Spleen (tissue), 11 donors: ENCODE measurements at regions not wholly inside any gene's neighbourhood (a gene's known extent, or its start where the extent isn't known, plus 50 kb on each side); places are given as distances from the start of the nearest gene placed in this dataset.

Experiments
- DNase-seq: peaks from one replicate; pipeline ENCODE4 v3.0.0-alpha.2; 2020
- H3K27ac ChIP-seq, 8 donors: fragments of 200-600 bp; sonication (generic) in 7 of 8; 1 replicate in 4 of 8; 2 replicates in 4 of 8; pipeline versions ENCODE4 v1.5.0 to v1.8.0; 2016 to 2021; ENCODE audit warnings: inconsistent platforms in 4 of 8, mild to moderate bottlenecking in 4 of 8, moderate library complexity in 1 of 8
- H3K27me3 ChIP-seq, 7 donors: fragments of 200-600 bp; sonication (generic) in 6 of 7; replicated peaks in 1 of 7; 1 replicate in 4 of 7; 2 replicates in 3 of 7; pipeline versions ENCODE4 v1.5.0 to v1.8.0; 2016 to 2021; ENCODE audit warnings: inconsistent platforms in 3 of 7, mild to moderate bottlenecking in 1 of 7
- H3K36me3 ChIP-seq, 6 donors: fragments of 200-600 bp; sonication (generic) in 5 of 6; 1 replicate in 4 of 6; 2 replicates in 2 of 6; pipeline versions ENCODE4 v1.5.0 to v1.8.0; 2016 to 2021; ENCODE audit warnings: inconsistent platforms in 2 of 6
- H3K4me1 ChIP-seq, 6 donors: fragments of 200-600 bp; sonication (generic) in 5 of 6; 1 replicate in 3 of 6; 2 replicates in 3 of 6; pipeline versions ENCODE4 v1.5.0 to v1.8.0; 2016 to 2021; ENCODE audit warnings: inconsistent platforms in 3 of 6
- H3K4me3 ChIP-seq, 8 donors: fragments of 200-600 bp; sonication (generic) in 7 of 8; 1 replicate in 4 of 8; 2 replicates in 4 of 8; pipeline versions ENCODE4 v1.5.0 to v1.8.0; 2016 to 2021; ENCODE audit warnings: inconsistent platforms in 4 of 8, mild to moderate bottlenecking in 4 of 8, moderate library complexity in 2 of 8
- H3K9me3 ChIP-seq, 8 donors: fragments of 200-600 bp; sonication (generic) in 7 of 8; 1 replicate in 4 of 8; 2 replicates in 4 of 8; pipeline versions ENCODE4 v1.5.0 to v1.8.0; 2016 to 2021; ENCODE audit warnings: inconsistent platforms in 4 of 8
- CTCF ChIP-seq, 11 experiments: fragments of 200-600 bp in 7 of 11; fragments of 450-650 bp in 4 of 11; sonication (generic) in 4 of 11; IDR thresholded peaks in 8 of 11; conservative IDR thresholded peaks in 3 of 11; 1 replicate in 7 of 11; 2 replicates in 4 of 11; pipeline versions ENCODE4 v1.4.0 to v1.8.0; 2016 to 2021; ENCODE audit warnings: antibody characterized with exemption in 11 of 11, inconsistent platforms in 4 of 11, mild to moderate bottlenecking in 1 of 11
- POLR2A ChIP-seq, 3 donors: fragments of 450-650 bp; IDR thresholded peaks; one replicate each; pipeline ENCODE4 v1.5.1; 2017; ENCODE audit warnings: antibody characterized with exemption in 3 of 3, mild to moderate bottlenecking in 1 of 3
- POLR2AphosphoS5 ChIP-seq, 3 donors: sonication (generic); formaldehyde crosslinking; IDR thresholded peaks; one replicate each; pipeline ENCODE4 v1.5.1; 2017; ENCODE audit warnings: antibody characterized with exemption in 3 of 3
- WGBS, 5 donors: extraction: QIAGEN DNeasy Blood & Tissue Kit in 3 of 5; methylation state at CpG; one replicate each; pipeline versions ENCODE4 v1.1.5 to v1.1.7; 2013 to 2018; 5-methylcytosine and 5-hydroxymethylcytosine counted together
- intact Hi-C: fragments of 100-400 bp; cut with DNase I; formaldehyde crosslinking; loops from one replicate; pipeline ENCODE4 v1.15.0; 2023; ENCODE audit warnings: low total_unique reads
- donor health status: healthy with polysubstance abuse.
- donor health status: DM: no; HTN: no; CAD: no; lungs with moderate emphysema.
- donor health status: DM: no; HTN: no; CAD: no.
- donor health status: Bipolar disorder and iron deficiency.
- donor health status: healthy.
- donor health status: DM: no; HTN: no; CAD: no.
- donor health status: DM: yes; HTN: yes; CAD: no.

DNA sequence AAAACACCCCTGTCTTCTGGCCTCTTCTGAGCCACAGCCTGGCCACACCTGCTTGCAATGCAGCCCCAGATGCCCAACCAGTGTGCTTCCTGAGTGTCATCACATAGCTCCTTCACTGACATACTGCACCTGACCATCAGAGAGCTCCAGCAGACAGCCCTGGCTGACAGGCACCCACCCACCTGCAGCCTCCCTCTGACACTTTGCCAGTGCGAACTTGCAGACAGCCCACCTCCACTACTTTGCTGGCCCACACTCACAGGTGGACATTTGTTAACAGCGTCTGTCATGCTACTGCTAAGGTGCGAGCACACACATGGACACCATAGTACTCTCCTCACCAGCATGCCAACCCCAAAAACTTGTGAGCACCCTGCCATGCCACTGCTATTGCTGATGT is 740.1 kb downstream of the DNAJB9 start:
- peaks cover 0 to 57% (median 22%) of the 10 kb centered on the region in 8 donors for H3K9me3 ChIP-seq
- DNase-seq: no peak
- WGBS, 5 donors: 73 to 96% (median 89%) methylated on average over 3 of the region's 3 CpGs
- no peaks in the 10 kb centered on the region for H3K4me1 ChIP-seq
- no peaks in the 10 kb centered on the region for H3K36me3 ChIP-seq
- TF ChIP-seq POLR2AphosphoS5 (IDR thresholded peaks at IDR 0.05) (no peak), POLR2A (IDR thresholded peaks at IDR 0.05) (no peak), CTCF (IDR thresholded peaks at IDR 0.05 in 8 of 11, conservative IDR thresholded peaks at IDR 0.05 in 3 of 11) (no peak)
- H3K4me3 ChIP-seq: no peak overlapping the region
- no peaks in the 10 kb centered on the region for H3K27me3 ChIP-seq
- intact Hi-C loops: no loop called here
- H3K27ac ChIP-seq: no peak overlapping the region

DNA sequence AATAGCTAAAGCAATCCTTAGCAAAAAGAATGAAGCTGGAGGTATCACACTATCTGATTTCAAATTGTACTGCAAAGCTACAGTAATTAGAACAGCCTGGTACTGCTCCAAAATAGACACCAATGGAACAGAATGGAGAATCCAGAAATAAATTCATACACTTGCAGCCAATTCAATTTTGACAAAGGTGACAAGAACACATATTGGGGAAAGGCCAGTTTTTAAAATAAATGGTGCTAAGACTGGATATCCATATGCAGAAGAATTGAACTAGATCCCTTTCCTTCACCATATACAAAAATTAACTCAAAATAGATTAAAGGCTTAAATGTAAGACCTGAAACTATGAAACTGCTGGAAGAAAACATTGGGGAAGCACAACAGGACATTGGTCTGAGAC is 748.5 kb downstream of the DNAJB9 start:
- Histone ChIP-seq H3K36me3 (no peaks in the 10 kb centered on the region), H3K4me1 (no peaks in the 10 kb centered on the region), H3K27ac (no peak overlapping the region), H3K4me3 (no peak overlapping the region), H3K27me3 (no peaks in the 10 kb centered on the region), H3K9me3 (peaks cover 0 to 4% (median 0%) of the 10 kb centered on the region in 8 donors)
- intact Hi-C loops: no loop called here
- TF ChIP-seq POLR2AphosphoS5 (IDR thresholded peaks at IDR 0.05): no peak
- TF ChIP-seq CTCF (IDR thresholded peaks at IDR 0.05 in 8 of 11, conservative IDR thresholded peaks at IDR 0.05 in 3 of 11): no peak
- TF ChIP-seq POLR2A (IDR thresholded peaks at IDR 0.05): no peak
- DNase-seq: no peak

DNA sequence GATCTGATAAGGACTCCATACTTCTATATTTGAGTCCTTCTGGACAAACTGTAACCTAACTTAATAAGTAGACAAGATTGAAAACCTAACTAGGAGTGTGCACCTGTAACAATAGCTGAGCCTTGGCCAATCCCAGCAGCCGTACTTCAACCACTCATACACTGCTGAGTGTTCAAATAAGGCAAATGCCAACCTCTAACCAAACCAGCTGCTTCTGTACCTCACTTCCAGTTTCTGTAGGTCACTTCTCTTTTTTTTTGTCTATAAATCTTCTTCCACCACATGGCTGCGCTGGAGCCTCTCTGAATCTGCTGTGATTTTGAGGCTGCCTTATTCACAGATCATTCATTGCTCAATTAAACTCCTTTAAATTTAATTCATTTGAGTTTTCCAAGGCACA is 753.2 kb downstream of the DNAJB9 start:
- no peaks in the 10 kb centered on the region for H3K27me3 ChIP-seq
- H3K9me3 ChIP-seq: peaks cover 0 to 3% (median 0%) of the 10 kb centered on the region in 8 donors
- TF ChIP-seq POLR2A (IDR thresholded peaks at IDR 0.05) (no peak), CTCF (IDR thresholded peaks at IDR 0.05 in 8 of 11, conservative IDR thresholded peaks at IDR 0.05 in 3 of 11) (no peak), POLR2AphosphoS5 (IDR thresholded peaks at IDR 0.05) (no peak)
- H3K4me3 ChIP-seq: no peak overlapping the region
- H3K36me3 ChIP-seq: no peaks in the 10 kb centered on the region
- H3K4me1 ChIP-seq: no peaks in the 10 kb centered on the region
- WGBS, 5 donors: 33 to 58% (median 48%) methylated on average over 2 of the region's 2 CpGs
- intact Hi-C loops: no loop called here
- DNase-seq: no peak
- H3K27ac ChIP-seq: no peak overlapping the region

GRCh38 chr7:109331423-109331822 is 761.7 kb downstream of the DNAJB9 start:
- Histone ChIP-seq H3K4me1 (no peaks in the 10 kb centered on the region), H3K27me3 (no peaks in the 10 kb centered on the region), H3K27ac (no peak overlapping the region), H3K9me3 (peaks cover 0 to 12% (median 6%) of the 10 kb centered on the region in 8 donors), H3K4me3 (no peak overlapping the region), H3K36me3 (no peaks in the 10 kb centered on the region)
- DNase-seq: no peak
- WGBS, 5 donors: 84 to 91% (median 86%) methylated on average over 4 of the region's 4 CpGs
- intact Hi-C loops: no loop called here
- TF ChIP-seq POLR2AphosphoS5 (IDR thresholded peaks at IDR 0.05) (no peak), CTCF (IDR thresholded peaks at IDR 0.05 in 8 of 11, conservative IDR thresholded peaks at IDR 0.05 in 3 of 11) (no peak), POLR2A (IDR thresholded peaks at IDR 0.05) (no peak)
